ENCODE measurements at regions not wholly inside any gene's neighbourhood (a gene's known extent, or its start where the extent isn't known, plus 50 kb on each side); places are given as distances from the start of the nearest gene placed in this dataset.

DNA sequence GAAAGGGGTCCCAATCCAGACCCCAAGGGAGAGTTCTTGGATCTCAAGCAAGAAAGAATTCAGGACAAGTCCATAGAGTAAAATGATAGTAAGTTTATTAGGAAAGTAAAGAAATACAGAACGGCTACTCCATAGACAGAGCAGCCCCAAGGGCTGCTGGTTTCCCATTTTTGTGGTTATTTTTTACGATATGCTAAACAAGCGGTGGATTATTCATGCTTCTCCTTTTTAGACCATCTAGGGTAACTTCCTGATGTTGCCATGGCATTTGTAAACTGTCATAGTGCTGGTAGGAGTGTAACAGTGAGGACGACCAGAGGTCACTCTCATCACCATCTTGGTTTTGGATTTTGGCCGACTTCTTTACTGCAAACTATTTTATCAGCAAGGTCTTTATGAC is 1033.4 kb downstream of the SORCS3 start:
- TF ChIP-seq, protein P1, sequence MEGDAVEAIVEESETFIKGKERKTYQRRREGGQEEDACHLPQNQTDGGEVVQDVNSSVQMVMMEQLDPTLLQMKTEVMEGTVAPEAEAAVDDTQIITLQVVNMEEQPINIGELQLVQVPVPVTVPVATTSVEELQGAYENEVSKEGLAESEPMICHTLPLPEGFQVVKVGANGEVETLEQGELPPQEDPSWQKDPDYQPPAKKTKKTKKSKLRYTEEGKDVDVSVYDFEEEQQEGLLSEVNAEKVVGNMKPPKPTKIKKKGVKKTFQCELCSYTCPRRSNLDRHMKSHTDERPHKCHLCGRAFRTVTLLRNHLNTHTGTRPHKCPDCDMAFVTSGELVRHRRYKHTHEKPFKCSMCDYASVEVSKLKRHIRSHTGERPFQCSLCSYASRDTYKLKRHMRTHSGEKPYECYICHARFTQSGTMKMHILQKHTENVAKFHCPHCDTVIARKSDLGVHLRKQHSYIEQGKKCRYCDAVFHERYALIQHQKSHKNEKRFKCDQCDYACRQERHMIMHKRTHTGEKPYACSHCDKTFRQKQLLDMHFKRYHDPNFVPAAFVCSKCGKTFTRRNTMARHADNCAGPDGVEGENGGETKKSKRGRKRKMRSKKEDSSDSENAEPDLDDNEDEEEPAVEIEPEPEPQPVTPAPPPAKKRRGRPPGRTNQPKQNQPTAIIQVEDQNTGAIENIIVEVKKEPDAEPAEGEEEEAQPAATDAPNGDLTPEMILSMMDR (conservative IDR thresholded peaks at IDR 0.05; ENCODE audit: low read depth, low read length): no peak
- TF ChIP-seq RCOR1 (IDR thresholded peaks at IDR 0.05; ENCODE audit: insufficient replicate concordance, low read length): no peak
